HG03575 (cell line): ENCODE measurements at regions not wholly inside any gene's neighbourhood (a gene's known extent, or its start where the extent isn't known, plus 50 kb on each side); places are given as distances from the start of the nearest gene placed in this dataset.

ENCODE experiments used
- ATAC-seq: cut with Tn5 transposase; IDR thresholded peaks from one replicate; pipeline ENCODE4 v1.9.1; 2021; ENCODE audit not compliant: unreplicated experiment, insufficient number of reproducible peaks, low FRiP score; ENCODE audit errors: extremely low read depth

DNA sequence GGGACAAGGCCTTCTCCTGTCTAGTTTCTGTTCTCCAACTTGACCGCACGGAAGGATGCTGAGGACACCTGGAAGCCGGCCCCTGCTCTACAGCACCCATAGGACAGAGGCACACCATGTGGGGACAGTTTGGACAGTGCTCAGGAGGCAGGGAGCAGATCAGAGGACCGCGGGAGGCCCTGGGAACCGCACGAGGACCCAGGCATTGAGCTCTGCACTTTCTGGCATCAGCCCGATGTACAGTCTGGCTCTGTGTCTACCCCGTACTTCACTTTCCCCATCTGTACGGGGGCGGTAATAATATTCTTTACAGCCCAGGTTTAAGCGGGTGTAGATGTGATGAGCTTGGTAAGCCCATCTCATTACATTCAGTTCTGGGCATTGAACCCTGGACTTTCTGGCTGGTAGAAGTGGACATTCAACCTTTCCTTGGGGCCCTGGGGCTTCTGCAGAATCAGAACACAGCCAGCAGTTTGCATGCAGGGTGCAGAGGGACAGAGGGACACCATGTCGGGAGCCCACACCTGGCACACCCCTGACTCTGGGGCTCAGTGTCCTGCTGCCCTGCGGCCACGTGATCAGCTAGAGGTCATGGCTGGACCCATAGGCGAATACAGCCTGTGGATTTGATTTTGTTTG, 258.7 kb downstream of the SEC14L1 start:
- no peak for ATAC-seq

DNA sequence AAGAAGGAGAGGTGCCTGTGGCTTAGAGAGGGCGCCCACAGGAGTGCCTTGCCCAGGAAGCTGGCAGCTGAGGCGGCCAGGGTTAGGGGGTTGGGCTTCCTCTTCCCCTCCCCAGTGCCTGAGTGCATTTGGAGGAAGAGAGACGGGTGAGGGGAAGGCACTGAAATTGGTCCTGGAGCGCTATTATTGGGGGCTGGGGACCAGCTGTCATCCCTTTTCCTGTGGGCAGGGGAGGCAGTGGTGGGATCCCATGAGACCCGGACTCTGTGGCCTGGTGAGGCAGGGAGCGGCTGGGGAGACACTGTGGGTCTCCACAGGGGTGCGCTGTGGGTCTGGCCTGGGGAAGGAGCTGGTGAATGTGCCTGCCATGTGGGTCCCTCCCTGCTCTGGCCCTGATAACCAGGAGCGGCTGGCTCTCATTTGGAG, 259.7 kb downstream of the SEC14L1 start:
- no peak for ATAC-seq

DNA sequence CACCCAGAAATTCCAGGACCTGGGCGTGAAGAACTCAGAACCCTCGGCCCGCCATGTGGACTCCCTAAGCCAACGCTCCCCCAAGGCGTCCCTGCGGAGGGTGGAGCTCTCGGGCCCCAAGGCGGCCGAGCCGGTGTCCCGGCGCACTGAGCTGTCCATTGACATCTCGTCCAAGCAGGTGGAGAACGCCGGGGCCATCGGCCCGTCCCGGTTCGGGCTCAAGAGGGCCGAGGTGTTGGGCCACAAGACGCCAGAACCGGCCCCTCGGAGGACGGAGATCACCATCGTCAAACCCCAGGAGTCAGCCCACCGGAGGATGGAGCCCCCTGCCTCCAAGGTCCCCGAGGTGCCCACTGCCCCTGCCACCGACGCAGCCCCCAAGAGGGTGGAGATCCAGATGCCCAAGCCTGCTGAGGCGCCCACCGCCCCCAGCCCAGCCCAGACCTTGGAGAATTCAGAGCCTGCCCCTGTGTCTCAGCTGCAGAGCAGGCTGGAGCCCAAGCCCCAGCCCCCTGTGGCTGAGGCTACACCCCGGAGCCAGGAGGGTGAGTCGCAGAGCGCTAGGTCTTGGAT, 261.5 kb downstream of the SEC14L1 start:
- ATAC-seq: no peak

DNA sequence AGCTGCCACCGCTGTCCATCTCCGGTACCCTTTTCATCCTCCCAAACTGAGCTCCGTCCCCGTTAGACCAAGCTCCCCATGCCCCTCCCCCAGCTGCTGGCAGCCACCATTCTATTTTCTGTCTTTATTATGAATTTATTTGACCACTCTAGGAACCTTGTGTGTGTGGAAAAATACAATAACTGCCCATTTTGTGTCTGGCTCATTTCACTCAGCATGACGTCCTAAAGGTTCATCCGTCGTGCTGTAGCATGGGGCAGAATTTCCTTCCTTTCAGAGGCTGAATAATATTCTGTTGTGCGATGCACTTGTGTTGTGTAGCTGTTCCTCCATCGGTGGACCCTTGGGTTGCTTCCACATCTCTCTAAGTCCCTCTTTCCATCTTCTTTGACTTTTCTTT, 263.1 kb downstream of the SEC14L1 start:
- ATAC-seq: no peak

DNA sequence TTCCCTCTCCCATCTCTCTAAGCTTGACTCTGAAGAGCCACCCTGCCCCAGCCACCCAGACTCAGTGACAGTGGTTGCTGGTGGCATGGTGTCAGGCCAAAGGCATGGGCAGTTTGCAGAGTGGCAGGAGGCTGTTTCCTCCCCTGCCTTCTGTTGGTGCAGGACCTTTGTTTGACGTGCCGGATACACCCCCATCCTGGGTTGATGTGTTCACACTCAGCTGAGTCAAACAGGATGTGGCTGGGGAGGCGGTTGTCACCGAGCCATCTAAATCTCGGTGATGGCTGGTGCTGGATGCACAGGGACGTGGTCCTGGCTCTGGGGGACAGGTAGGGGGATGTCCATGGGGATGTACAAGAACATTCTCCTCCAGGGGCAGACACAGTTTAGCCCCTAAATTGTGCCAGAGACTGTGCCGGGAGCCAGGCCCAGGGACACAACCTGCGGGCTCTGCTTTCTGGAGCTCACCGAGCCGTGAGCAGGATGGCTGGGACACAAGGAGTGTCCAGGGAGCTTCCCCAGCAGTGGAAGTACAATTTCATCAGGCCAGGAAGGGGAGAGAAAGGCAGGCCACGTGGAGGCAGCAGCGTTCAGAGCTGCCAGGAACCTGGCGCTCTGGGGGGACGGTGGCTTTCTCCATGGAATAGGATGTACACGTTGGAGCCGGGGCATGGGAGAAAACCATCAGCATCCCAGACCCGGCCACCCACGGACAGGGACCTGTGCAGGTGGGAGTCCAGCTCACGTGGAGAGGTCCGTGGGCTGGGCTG, 264.2 kb downstream of the SEC14L1 start:
- peak; percentile 39 for ATAC-seq

DNA sequence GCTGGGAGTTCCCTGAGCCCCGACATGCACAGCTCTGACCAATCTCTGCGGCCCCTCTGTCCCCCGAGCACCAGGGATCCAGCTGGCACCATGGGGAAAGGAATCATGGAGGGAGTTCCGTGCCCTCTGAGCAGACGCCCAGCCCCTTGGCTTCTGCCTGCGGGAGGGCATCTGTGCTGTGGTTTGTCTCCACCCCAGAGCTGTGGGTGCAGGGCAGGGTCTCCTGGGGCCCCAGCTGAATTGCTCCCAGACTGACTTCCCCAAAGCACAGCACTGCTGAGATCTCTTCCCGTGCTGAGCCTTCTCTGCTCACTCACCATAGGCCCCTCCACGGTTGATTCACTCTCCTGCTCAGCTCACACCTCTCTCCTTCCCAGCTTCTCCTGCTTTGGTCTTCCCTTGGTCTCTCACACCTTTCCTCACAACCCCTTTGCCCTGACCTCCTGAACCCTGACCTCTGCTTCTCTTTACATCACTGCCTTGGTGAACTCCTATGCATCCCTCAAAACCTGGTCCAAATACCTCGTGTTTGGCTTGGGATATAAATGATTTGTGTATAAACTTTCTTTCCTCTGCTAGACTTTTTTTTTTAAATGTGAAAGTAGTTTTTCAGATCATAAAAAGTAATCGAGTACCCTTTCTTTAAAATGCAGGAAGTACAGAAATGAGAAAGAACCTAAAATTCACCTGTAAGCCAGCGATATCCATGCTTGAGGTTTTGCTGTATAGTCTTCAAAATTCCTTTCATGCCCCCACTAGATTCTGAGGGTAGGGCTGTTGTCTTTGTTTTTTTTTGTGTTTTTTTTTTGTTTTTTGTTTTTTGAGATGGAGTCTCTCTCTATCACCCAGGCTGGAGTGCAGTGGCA, 265.3 kb downstream of the SEC14L1 start:
- ATAC-seq: no peak

DNA sequence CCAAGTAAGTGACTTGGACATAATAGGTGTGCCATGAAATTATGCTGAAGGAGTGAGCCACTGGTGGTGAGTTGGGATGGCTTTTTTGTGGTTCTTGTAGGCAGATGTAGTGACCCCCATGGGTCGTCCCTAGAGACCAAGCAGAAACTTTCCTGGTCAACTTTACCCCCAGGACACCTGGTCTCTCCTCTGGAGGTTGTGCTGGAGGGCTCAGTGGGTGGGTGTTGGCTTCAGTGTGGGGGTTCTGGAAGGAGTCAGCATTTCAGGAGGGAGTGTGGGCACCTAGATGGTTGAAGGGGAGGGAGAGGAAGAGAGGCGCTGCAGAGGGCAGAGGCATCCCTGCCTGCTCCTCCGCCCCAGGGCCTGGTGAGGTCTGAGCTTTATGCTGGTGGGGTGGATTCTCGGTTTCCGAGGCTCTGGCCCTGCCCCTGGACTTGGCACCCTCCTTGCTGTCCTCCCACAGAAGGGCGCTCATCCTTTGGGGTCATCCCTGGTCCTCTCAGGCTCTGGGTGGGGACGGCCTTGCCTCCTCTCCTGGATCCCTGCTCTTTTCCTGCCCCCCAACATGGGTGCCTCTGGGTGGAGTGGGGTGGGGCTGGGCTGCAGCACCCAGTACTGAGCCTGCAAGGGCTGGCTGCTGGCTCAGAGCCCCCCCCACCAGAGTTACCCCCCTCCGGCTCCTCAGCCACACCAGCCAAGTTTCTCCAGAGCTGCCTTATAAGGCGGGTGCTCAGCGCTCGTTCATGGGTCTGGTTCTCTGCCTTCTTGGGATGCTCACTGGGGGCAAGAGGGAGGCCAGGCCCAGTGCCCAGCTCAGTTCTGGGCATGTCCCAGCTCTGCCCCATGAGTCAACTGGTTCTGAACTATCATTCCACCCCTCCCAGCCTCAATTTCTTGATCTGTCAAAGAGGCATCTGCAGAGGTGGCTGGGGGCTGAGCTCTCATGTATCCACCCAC, 266.8 kb downstream of the SEC14L1 start:
- ATAC-seq: no peak

DNA sequence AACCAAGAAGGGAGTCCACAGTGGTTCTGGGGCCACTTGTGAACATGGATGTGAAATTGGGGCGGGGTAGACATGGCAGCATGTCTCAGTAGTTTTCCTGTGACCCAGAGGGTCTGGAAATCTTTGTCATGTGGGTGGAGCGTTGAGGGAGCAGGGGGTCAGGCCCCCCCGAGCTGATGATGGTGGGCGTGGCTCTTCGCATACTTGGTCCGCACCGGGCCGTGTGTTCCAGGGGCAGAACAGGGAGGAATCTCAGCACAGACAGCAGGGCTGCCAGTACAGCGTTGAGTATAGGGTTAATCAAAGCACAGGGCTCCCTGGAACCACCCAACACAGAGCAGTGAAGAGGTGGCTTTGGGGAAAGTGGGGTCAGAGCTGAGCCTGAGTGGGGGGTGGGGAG, 267.5 kb downstream of the SEC14L1 start:
- ATAC-seq: no peak

DNA sequence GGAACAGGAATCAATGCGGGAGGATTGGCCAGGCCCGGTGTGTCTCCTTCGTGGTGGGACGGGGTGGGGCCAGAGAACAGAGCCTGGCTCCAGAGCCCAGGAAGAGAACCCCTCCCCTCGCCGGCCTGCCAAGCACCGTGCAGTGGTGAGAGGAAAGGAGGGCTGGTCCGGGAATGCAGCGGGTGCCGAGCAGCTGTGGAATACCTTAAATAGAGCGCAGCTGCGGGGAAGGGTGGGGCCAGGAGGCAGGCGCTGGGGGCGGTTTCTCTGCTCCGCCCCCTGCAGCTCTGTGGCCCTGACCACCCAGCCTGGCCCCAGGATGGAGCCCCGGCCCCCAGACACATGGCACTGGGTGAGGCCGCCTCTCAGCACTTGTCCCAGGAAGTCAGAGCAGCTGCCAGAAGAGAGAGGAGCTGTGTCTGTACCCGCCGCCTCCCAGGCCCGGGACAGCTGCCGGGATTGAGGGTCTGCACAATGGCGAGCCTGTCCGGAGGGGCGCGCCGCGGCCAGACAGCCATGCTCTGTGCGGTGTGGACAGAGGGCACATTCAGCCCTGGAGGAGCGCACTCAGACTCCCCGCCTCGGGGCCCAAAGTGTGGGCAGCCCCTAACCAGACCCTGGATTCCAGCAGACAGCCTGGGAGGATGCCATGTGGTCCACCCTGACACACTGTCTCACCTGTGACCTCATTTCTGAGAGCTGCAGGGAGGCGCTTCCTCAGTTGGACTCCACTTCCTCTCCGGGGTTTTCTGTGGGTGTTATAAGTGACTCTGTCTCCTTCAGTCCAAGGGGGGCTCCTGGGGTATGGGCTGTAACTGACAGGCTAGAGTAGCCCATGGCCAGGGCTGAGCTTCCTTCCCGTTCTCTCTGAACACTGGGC, 268.8 kb downstream of the SEC14L1 start:
- ATAC-seq: no peak

DNA sequence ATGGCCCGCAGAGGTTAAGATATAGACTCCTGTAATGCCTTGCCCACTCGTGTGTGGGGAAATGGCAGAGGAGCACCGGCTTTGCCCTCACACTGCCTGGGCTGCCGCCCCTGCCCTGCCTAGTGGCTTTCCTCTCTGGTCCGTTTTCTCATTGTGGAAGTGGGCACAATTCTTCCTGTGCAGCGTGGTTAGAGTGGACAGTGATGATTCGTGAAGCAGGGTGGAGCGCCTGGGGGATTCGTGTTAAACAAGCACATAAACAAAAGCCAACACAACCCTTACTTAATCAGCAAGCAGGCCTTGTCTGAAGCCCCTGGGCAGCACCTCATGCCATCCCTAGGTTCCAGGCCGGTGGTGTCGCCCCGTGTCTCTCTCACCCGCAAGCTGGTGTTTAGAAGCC, 269.7 kb downstream of the SEC14L1 start:
- no peak for ATAC-seq

DNA sequence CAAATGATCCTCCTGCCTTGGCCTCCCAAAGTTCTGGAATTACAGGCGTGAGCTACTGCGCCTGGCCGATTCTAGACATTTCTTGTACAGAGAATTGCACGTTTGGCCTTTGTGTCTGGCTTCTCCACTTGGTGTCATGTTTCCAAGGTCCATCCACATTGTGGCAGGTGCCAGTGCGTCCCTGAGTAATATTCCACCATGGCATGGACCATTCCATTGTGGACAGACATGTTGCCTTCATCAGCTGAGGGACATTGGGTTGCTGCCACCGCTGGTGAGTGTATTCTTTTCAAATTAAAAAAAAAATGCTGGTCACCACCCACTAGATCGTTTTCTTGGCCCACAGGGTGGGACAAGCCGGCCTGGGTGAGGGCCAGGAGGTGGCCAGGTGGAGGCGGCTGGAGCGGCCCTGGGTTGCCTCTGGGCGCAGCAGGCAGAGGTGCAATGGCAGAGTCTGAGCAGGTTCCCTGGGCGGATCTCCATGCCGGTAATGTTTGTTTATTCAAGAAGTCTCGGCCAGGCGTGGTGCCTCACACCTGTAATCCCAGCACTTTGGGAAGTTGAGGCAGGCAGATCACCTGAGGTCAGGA, 274.1 kb downstream of the SEC14L1 start:
- no peak for ATAC-seq

DNA sequence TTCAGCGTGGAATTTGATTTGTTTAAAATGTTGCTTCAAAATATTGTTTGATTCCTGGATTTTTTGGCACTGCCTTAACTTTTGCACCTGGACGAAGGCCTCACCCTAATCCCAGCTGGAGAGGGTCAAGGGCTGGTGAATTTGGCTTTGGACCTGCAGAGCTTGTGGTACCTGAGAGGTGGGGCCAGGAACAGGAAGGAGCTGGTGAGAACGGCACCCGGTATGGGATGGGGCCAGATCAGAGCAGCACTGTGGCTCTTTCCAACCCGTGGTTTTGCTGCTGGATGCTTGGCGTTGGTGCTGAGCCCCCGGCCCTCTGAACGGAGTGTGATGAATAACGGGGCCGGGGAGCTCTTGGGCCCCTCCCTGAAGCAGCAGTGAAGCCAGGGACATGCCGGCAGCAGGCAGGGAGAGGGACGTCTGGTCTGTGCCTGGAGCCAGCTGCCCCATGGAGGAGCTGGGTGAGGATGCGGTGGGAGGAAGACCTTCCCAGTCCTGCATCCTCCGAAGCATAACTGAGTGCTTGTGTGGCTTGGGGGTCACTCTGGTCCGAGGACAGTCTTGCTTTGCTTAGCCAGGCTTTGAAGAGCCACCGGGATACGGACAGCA, 275.4 kb downstream of the SEC14L1 start:
- no peak for ATAC-seq

DNA sequence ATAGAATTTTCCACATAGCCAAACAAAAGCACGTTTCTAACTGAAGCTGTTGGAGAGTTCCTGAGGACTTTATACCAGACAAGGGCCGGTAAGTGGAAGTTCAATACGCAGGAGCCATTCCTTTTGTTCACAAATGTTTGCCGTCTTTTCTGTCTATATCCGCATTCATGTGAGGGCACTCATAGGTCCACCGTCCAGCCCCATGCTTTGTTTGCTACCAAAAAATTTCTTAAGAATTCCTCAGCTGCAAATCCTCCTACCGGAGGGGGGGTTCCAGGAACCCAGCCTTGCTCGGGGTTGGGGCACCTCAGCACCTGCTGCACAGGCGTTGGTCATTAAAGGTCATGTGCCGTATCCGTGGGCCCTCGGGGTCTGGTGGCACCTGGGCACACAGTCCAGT, 276.8 kb downstream of the SEC14L1 start:
- no peak for ATAC-seq

DNA sequence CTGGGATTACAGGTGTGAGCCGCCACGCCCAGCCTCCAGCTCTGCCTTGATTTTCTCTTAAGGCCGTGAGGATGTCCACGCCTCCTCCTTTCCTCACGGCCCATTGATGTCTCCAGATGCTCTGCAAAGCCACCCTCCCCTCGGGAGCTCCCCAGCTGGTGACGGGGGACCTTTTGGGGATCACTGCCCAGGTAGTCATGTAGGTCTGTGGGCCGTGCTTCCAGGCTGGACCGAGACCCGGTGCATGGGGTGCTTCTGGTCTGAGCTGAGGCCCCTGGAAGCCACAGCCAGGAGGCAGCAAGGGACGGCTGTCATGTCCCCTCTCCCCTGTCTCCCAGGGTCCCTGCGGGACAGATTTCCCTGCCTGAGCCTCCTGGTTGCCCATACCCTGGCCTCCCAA, 277.8 kb downstream of the SEC14L1 start:
- no peak for ATAC-seq

DNA sequence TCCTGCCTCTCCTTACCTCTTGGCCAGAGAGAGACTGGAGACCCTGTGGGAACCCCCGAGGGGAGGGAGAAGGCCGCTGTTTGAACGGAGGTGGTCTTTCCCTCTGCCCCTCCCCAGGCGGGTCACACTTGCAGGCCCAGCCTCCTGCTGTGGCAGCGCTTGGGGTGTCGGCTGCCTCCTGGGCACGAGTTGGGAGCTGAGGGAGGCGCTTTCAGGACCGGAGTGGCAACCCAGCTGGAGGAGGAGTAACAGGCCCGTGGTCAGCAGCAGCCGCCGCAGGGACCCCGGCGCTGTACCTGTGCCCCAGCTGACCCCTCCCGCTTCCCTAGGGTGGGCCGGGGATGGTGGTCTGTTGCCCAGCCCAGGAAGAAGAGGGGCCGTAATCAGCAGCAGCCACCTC, 278.3 kb downstream of the SEC14L1 start:
- no peak for ATAC-seq

DNA sequence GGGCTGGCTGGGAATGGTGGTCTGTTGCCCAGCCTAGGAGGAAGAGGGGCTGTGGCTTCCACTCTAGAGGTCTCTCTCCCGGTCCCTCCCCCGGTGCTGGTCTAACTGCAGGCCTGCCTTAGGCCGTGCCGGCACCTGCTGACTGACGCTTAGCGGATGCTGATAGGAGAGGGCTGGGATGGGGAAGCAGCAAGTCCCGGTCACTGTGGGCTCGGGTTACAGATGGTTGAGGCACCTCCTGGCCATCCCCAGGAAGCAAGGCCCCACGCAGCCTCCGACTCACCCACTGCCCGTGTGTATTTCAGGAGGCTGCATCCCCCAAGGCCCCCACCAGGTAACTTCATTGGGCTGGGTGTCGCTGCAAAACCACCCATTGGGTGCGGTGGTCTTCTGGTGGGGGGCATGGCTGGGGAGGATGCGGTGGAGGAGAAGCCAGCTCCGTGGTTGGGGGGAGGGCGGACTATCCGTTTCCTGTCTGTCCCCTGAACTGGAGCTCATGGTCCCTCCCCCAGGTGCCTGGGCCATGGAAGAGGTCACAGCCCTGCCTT, 278.9 kb downstream of the SEC14L1 start:
- no peak for ATAC-seq
